HFFc6 (cell line): ENCODE measurements at regions not wholly inside any gene's neighbourhood (a gene's known extent, or its start where the extent isn't known, plus 50 kb on each side); places are given as distances from the start of the nearest gene placed in this dataset.

Experiments
- DNase-seq: peaks from one replicate; pipeline ENCODE4 v3.0.0-alpha.2; 2018
- H3K27ac Mint-ChIP-seq: 2 replicates; pipeline ENCODE4 v1.8.0; 2020; ENCODE audit warnings: mild to moderate bottlenecking, mixed read lengths
- H3K27me3 Mint-ChIP-seq: 2 replicates; pipeline ENCODE4 v1.8.0; 2021; ENCODE audit warnings: mild to moderate bottlenecking, moderate library complexity, mixed read lengths; ENCODE audit not compliant: insufficient read depth
- H3K36me3 Mint-ChIP-seq: 2 replicates; pipeline ENCODE4 v1.8.0; 2021; ENCODE audit warnings: low read depth, mixed read lengths
- H3K4me1 Mint-ChIP-seq: 2 replicates; pipeline ENCODE4 v1.8.0; 2020; ENCODE audit warnings: low read depth, mixed read lengths
- H3K4me3 Mint-ChIP-seq: 2 replicates; pipeline ENCODE4 v1.8.0; 2020; ENCODE audit warnings: mild to moderate bottlenecking, moderate library complexity, mixed read lengths
- H3K9me3 Mint-ChIP-seq: 2 replicates; pipeline ENCODE4 v1.8.0; 2020; ENCODE audit warnings: mild to moderate bottlenecking, mixed read lengths
- CTCF ChIP-seq: fragments of 200-600 bp; sonication (generic); IDR thresholded peaks from 2 replicates; pipeline ENCODE4 v1.5.0; 2021; ENCODE audit warnings: antibody characterized with exemption, mild to moderate bottlenecking

- no peak overlapping the region for H3K27ac Mint-ChIP-seq
- TF ChIP-seq CTCF, result no peak
- H3K4me3 Mint-ChIP-seq, result no peak overlapping the region
- no peak for DNase-seq
- H3K36me3 Mint-ChIP-seq, result no peaks in the 10 kb centered on the region
- H3K27me3 Mint-ChIP-seq, result no peaks in the 10 kb centered on the region; the same call in 1 of the 2 replicates
- H3K9me3 Mint-ChIP-seq, result peaks cover 33% of the 10 kb centered on the region
- no peaks in the 10 kb centered on the region for H3K4me1 Mint-ChIP-seq
These were observed 402.6 kb upstream of the MEIS1 start for GRCh38 chr2:66032226-66032775.

GRCh38 chr2:66031236-66031635 is 403.7 kb upstream of the MEIS1 start:
- H3K4me1 Mint-ChIP-seq, result no peaks in the 10 kb centered on the region
- H3K9me3 Mint-ChIP-seq, result peaks cover 36% of the 10 kb centered on the region
- H3K27ac Mint-ChIP-seq, result no peak overlapping the region
- H3K36me3 Mint-ChIP-seq, result no peaks in the 10 kb centered on the region
- DNase-seq, result no peak
- TF ChIP-seq CTCF, result no peak
- H3K27me3 Mint-ChIP-seq, result no peaks in the 10 kb centered on the region; the same call in none of the 2 replicates
- H3K4me3 Mint-ChIP-seq, result no peak overlapping the region

- peaks cover 41% of the 10 kb centered on the region for H3K9me3 Mint-ChIP-seq
- no peak for DNase-seq
- no peaks in the 10 kb centered on the region for H3K36me3 Mint-ChIP-seq
- H3K27ac Mint-ChIP-seq, result no peak overlapping the region
- no peaks in the 10 kb centered on the region; the same call in none of the 2 replicates for H3K27me3 Mint-ChIP-seq
- H3K4me1 Mint-ChIP-seq, result no peaks in the 10 kb centered on the region
- no peak overlapping the region for H3K4me3 Mint-ChIP-seq
- TF ChIP-seq CTCF, result no peak
These were observed 404.4 kb upstream of the MEIS1 start for GRCh38 chr2:66030553-66030952.

GRCh38 chr2:66024391-66024790 is 410.5 kb upstream of the MEIS1 start:
- TF ChIP-seq CTCF, result no peak
- no peaks in the 10 kb centered on the region; the same call in 1 of the 2 replicates for H3K27me3 Mint-ChIP-seq
- H3K36me3 Mint-ChIP-seq, result no peaks in the 10 kb centered on the region
- H3K9me3 Mint-ChIP-seq, result peaks cover 27% of the 10 kb centered on the region
- no peaks in the 10 kb centered on the region for H3K4me1 Mint-ChIP-seq
- no peak for DNase-seq
- H3K27ac Mint-ChIP-seq, result no peak overlapping the region
- H3K4me3 Mint-ChIP-seq, result no peak overlapping the region

- no peak overlapping the region for H3K27ac Mint-ChIP-seq
- H3K36me3 Mint-ChIP-seq, result no peaks in the 10 kb centered on the region
- peaks cover 17% of the 10 kb centered on the region for H3K9me3 Mint-ChIP-seq
- no peaks in the 10 kb centered on the region for H3K27me3 Mint-ChIP-seq
- H3K4me3 Mint-ChIP-seq, result no peak overlapping the region
- TF ChIP-seq CTCF, result no peak
- H3K4me1 Mint-ChIP-seq, result no peaks in the 10 kb centered on the region
- no peak for DNase-seq
These were observed 413.6 kb upstream of the MEIS1 start for GRCh38 chr2:66021296-66021695.

GRCh38 chr2:66017763-66018162 is 417.2 kb upstream of the MEIS1 start:
- Mint-ChIP-seq H3K27ac (no peak overlapping the region), H3K4me3 (no peak overlapping the region), H3K4me1 (no peaks in the 10 kb centered on the region)

More at GRCh38 chr2:66017763-66018162, 417.2 kb upstream of the MEIS1 start:
- Mint-ChIP-seq H3K36me3 (no peaks in the 10 kb centered on the region), H3K9me3 (peaks cover 10% of the 10 kb centered on the region), H3K27me3 (no peaks in the 10 kb centered on the region)
- no peak for TF ChIP-seq CTCF
- no peak for DNase-seq
